ENCODE measurements at regions not wholly inside any gene's neighbourhood (a gene's known extent, or its start where the extent isn't known, plus 50 kb on each side); places are given as distances from the start of the nearest gene placed in this dataset.
"Not testable (repeated sequence)": the region's sequence is repeated elsewhere in the genome, so short reads cannot be mapped to it uniquely, and the experiment has no call there.

GRCh38 chr4:187364851-187365250 is 630.7 kb upstream of the ZFP42 start:
- no peak for DNase-seq

DNA sequence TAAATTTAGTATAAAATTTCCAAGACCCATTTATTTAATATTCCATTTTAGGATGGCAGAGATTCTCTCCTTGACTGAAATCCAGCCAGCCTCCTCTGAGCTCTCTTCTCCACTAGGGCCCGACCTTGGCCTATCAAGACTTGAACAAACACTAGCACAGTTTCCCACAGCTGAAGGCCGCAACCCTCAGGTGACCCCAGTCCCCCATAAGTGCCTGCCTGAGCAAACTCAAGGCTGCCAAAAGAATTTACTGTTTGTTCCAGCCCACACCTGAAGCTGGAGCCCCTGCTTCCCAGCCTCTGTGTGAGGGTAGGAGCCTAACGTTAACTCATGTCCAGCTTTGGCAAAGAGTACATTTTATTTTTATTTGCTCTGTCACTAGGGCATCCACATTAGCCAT is 629.0 kb upstream of the ZFP42 start:
- DNase-seq, result no peak

DNA sequence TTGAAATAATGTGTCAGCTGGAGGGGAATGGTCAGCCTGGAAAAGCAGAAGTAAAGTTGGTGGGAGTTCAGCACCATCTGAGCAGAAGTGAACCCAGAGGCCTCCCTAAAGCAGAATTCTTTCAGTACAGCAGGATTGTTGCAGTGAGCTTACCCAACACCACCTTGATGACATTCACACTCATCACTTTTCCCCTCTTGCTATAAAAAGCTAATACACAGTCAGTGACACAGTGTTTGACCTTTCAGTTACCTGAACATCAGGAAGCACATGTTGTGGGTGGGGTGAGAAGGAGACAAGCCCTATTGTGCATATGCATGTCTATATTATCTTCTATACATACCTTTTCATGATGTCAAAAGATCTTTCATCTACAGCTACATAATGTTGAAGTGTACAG is 624.7 kb upstream of the ZFP42 start:
- no peak for DNase-seq

- DNase-seq, result no peak
Measured at GRCh38 chr4:187378441-187378840, 617.1 kb upstream of the ZFP42 start.

DNA sequence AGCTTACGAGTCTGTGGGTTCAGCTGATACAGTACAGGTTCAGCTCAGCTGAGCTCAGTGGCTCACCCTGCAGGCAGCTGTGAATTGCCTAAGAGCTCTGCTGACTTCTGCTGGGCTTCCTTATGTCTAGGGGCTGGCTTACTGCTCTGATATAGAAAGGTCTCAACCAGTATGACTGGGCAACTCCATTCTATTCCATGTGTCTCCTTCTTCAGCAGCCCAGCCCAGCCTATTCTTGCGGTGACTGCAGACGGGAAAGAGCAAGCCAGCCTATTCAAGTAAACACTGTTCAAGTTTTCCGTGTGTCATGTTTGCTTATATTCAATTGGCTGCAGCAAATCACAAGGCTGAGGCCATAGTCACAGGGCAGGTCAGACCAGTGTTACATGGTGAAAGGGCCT is 615.4 kb upstream of the ZFP42 start:
- no peak for DNase-seq

GRCh38 chr4:187383181-187383580 is 612.4 kb upstream of the ZFP42 start:
- DNase-seq, result no peak

DNA sequence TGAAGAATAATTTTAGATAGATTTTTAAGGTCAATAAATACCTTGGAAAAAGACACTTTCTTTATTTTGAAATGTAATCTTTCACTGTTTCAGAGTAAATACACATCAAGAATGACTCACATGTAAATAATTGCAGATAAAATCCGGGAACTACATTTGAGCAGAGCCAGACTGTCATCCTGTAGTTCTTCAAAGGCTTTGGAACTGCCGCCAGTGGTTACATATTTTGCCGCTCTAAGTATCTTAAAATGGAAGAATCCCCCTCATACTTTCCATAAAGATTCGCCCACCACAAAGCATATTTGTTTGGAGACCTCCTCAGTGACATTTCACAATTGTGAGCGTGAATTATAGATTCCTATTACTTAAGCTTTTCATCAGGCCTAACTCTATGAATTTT is 607.8 kb upstream of the ZFP42 start:
- no peak for DNase-seq

GRCh38 chr4:187389420-187389819 is 606.2 kb upstream of the ZFP42 start:
- DNase-seq, result no peak

DNA sequence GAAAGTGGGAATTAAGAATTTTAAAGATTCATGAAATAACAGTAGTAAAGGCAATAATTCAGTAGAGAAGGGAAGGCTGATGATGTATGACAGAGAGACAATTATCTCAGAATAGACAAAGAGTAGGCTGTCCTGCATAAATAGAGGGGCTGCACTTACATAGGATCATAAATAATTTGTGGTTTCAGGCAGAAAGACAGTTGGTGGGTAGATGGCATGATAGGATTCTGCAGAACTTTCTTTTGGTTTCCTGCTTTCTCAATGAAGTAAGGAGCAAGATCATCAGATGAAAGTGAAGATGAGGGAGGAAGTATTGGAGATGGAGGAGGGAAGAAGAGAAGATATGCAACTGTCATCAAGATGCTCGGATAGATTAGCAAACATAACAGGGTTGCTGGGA is 604.9 kb upstream of the ZFP42 start:
- DNase-seq, result no peak

GRCh38 chr4:187393531-187394344 is 601.8 kb upstream of the ZFP42 start:
- DNase-seq, result no peak

- DNase-seq, result no peak
Measured at GRCh38 chr4:187396106-187396505, 599.5 kb upstream of the ZFP42 start.

DNA sequence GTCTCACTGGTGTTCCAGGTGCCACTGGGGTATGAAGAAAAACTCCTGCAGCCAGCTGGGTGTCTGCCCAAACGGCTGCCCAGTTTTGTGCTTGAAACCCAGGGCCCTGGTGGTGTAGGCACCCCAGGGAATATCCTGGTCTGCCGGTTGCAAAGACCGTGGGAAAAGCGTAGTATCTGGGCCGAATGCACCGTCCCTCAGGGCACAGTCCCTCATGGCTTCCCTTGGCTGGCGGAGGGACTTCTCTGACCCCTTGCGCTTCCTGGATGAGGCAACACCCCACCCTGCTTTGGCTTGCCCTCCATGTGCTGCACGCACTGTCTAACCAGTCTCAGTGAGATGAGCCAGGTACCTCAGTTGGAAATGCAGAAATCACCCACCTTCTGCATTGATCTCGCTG is 587.1 kb upstream of the ZFP42 start:
- not testable (repeated sequence) for DNase-seq

GRCh38 chr4:187413564-187414358 is 581.8 kb upstream of the ZFP42 start:
- no peak for DNase-seq

- no peak for DNase-seq
Measured at GRCh38 chr4:187414716-187415115, 580.9 kb upstream of the ZFP42 start.

DNA sequence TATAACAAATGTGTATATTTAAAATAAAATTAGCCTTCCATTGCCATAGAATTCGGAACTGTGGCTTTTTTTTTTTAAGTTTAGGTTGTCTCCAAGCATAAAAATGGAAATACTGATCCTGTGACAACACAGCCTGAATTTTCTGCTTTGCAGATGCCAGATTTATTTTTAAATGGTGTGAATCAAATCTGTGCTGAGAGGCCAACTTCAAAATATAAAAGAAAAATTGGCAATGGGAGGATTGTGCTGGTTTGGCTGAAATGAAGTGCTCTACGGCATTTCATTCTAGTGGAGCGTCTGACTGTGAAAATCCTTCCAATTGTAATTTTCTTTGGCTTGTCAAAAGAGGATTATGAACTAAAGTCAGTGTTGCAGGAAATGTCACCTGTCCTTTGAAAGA is 580.3 kb upstream of the ZFP42 start:
- DNase-seq, result no peak

DNA sequence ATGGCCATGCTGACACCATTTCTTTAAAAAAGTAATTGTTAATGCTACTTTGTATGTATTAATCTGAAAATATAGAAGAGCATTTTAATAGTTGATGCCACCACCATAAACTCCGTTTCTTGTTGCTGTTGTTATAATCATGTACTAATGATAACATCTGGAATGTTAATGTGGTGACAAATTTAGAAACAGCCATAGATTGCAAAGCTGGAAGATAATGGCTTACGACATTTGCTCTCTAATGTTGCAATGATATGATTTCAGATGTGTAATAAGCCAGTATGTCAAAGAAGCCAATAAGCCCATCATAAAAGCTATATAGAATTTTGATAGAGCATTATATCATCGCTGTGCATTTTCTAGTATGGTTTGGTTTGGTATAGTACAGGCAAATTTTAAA is 579.4 kb upstream of the ZFP42 start:
- no peak for DNase-seq

DNA sequence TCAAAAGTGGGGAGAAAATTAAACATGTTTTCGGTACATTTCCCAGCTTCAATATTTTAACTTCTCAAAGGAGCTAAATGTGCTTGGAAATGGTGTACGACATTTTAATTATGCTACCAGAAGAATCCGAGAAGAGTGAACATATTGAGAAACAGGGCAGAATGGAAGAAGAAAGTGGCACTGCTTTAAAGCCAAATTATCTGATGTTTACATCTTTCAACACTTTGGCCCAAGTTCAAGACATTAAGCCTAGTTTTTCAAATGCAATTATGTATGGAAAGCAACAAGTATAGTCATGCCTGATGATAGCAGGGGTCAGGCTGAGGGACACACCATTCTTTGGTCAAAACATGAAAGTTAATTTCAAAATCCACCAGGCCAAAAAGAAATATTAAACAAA is 577.9 kb upstream of the ZFP42 start:
- DNase-seq, result no peak

DNA sequence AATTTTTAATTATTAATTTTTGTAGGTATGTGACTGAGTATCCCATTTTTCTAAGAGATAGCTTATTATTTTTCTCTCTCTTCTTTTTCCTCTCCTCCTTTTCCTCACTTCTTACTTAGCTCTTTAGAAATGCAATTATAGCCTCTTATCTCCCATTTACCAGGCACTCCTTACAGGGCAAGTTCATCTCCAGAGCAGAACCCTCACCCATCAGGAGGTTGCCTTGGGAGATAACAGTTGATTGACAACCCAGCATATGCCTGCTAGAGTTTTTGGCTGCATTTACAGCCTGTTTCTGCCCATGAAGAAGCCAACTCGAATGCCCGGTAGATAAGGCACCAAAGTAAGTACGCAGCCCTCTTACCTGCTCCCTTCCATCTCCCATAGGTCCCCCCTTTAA is 572.9 kb upstream of the ZFP42 start:
- no peak for DNase-seq

DNA sequence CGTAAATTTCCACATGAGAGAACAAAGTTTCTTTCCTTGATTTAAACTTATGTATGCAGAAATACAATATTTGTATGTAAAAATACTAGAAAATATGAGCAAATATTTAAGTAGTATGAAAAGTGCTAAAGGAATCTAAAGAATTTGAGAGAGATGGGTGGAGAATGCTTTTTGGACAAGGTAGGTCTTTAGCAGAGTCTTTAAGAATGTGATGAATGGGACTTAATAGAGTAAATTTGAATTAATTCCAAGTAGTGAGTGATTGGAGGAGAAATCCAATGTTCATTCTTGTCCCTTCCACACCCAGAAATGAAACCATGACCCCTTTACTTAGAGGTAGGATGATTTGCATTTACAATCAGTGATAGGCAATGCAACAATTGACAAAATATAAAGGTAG is 570.9 kb upstream of the ZFP42 start:
- DNase-seq, result no peak

- no peak for DNase-seq
Measured at GRCh38 chr4:187426511-187426910, 569.1 kb upstream of the ZFP42 start.

- DNase-seq, result no peak
Measured at GRCh38 chr4:187432310-187432709, 563.3 kb upstream of the ZFP42 start.

- DNase-seq, result no peak
Measured at GRCh38 chr4:187433141-187433540, 562.4 kb upstream of the ZFP42 start.

GRCh38 chr4:187436251-187436650 is 559.3 kb upstream of the ZFP42 start:
- DNase-seq, result no peak

- DNase-seq, result no peak
Measured at GRCh38 chr4:187444061-187444460, 551.5 kb upstream of the ZFP42 start.

- no peak for DNase-seq
Measured at GRCh38 chr4:187449702-187450101, 545.9 kb upstream of the ZFP42 start.
